Liver (tissue), 8 donors: ENCODE measurements at regions not wholly inside any gene's neighbourhood (a gene's known extent, or its start where the extent isn't known, plus 50 kb on each side); places are given as distances from the start of the nearest gene placed in this dataset.

Experiments
- DNase-seq: peaks from one replicate; pipeline ENCODE4 v3.0.0-alpha.2; 2017; ENCODE audit warnings: low spot score
- H3K27ac ChIP-seq, 2 donors: one replicate each; pipeline ENCODE4 v1.7.0; 2013; ENCODE audit warnings: inconsistent platforms in 2 of 2, low read length in 2 of 2, control low read depth in 1 of 2, low read depth in 1 of 2, mild to moderate bottlenecking in 1 of 2
- H3K27me3 ChIP-seq, 4 donors: one replicate each; pipeline versions ENCODE4 v1.6.1 to v1.7.0; 2013; ENCODE audit warnings: low read length in 3 of 4, inconsistent platforms in 1 of 4, mild to moderate bottlenecking in 1 of 4, moderate library complexity in 1 of 4; ENCODE audit not compliant: control insufficient read depth in 4 of 4, insufficient read depth in 4 of 4
- H3K36me3 ChIP-seq, 4 donors: one replicate each; pipeline versions ENCODE4 v1.6.1 to v1.7.0; 2013; ENCODE audit warnings: low read length in 3 of 4, mild to moderate bottlenecking in 3 of 4, low read depth in 1 of 4, moderate library complexity in 1 of 4; ENCODE audit not compliant: control insufficient read depth in 4 of 4, insufficient read depth in 3 of 4
- H3K4me1 ChIP-seq, 4 donors: one replicate each; pipeline versions ENCODE4 v1.6.1 to v1.7.0; 2013; ENCODE audit warnings: low read length in 3 of 4, mild to moderate bottlenecking in 3 of 4, moderate library complexity in 1 of 4; ENCODE audit not compliant: control insufficient read depth in 4 of 4, insufficient read depth in 4 of 4
- H3K4me3 ChIP-seq, 3 donors: one replicate each; pipeline versions ENCODE4 v1.6.1 to v1.7.0; 2013; ENCODE audit warnings: low read length in 3 of 3, control low read depth in 1 of 3, low read depth in 1 of 3, mild to moderate bottlenecking in 1 of 3
- H3K9ac ChIP-seq, 2 donors: one replicate each; pipeline ENCODE4 v1.7.0; 2013; ENCODE audit warnings: low read length in 2 of 2, mild to moderate bottlenecking in 2 of 2, moderate library complexity in 2 of 2, control low read depth in 1 of 2, low read depth in 1 of 2
- H3K9me3 ChIP-seq, 4 donors: one replicate each; pipeline versions ENCODE4 v1.6.1 to v1.7.0; 2013; ENCODE audit warnings: low read length in 3 of 4; ENCODE audit not compliant: control insufficient read depth in 4 of 4
- EGR1 ChIP-seq, 2 donors: IDR thresholded peaks; 2 replicates each; pipeline ENCODE4 v1.6.1; 2016 to 2018; ENCODE audit warnings: antibody characterized with exemption in 2 of 2, low read depth in 2 of 2
- FOXA1 ChIP-seq: IDR thresholded peaks from 2 replicates; pipeline ENCODE4 v1.6.1; 2016; ENCODE audit warnings: antibody characterized with exemption
- FOXA2 ChIP-seq: IDR thresholded peaks from 2 replicates; pipeline ENCODE4 v1.6.1; 2016; ENCODE audit warnings: antibody characterized with exemption
- GABPA ChIP-seq, 2 donors: IDR thresholded peaks in 1 of 2; conservative IDR thresholded peaks in 1 of 2; 2 replicates each; pipeline ENCODE4 v1.6.1; 2016; ENCODE audit warnings: antibody characterized with exemption in 2 of 2, mild to moderate bottlenecking in 1 of 2, moderate library complexity in 1 of 2
- HNF4A ChIP-seq, 2 donors: conservative IDR thresholded peaks; 2 replicates each; pipeline ENCODE4 v1.6.1; 2016; ENCODE audit warnings: antibody characterized with exemption in 2 of 2, mild to moderate bottlenecking in 2 of 2
- HNF4G ChIP-seq: IDR thresholded peaks from 2 replicates; pipeline ENCODE4 v1.6.1; 2016; ENCODE audit warnings: antibody characterized with exemption
- JUND ChIP-seq, 2 donors: IDR thresholded peaks; 2 replicates each; pipeline ENCODE4 v1.6.1; 2016; ENCODE audit warnings: antibody characterized with exemption in 2 of 2
- NR2F2 ChIP-seq: IDR thresholded peaks from 2 replicates; pipeline ENCODE4 v1.6.1; 2016; ENCODE audit warnings: antibody characterized with exemption
- RAD21 ChIP-seq, 2 donors: IDR thresholded peaks; 2 replicates each; pipeline ENCODE4 v1.6.1; 2016; ENCODE audit warnings: antibody characterized with exemption in 2 of 2, mild to moderate bottlenecking in 2 of 2
- RXRA ChIP-seq, 2 donors: IDR thresholded peaks; 2 replicates each; pipeline ENCODE4 v1.6.1; 2017 to 2018; ENCODE audit warnings: antibody characterized with exemption in 2 of 2, mild to moderate bottlenecking in 1 of 2
- SP1 ChIP-seq: IDR thresholded peaks from 2 replicates; pipeline ENCODE4 v1.6.1; 2018; ENCODE audit warnings: antibody characterized with exemption, mild to moderate bottlenecking
- TAF1 ChIP-seq: conservative IDR thresholded peaks from 2 replicates; pipeline ENCODE4 v1.6.1; 2016; ENCODE audit warnings: antibody characterized with exemption, mild to moderate bottlenecking
- YY1 ChIP-seq: IDR thresholded peaks from 2 replicates; pipeline ENCODE4 v1.6.1; 2016; ENCODE audit warnings: antibody characterized with exemption, mild to moderate bottlenecking
- WGBS: extraction: QIAGEN DNeasy Blood & Tissue Kit; methylation state at CpG from one replicate; pipeline ENCODE4 v1.1.7; 2013; 5-methylcytosine and 5-hydroxymethylcytosine counted together
- TF ChIP-seq, protein P1 (sequence below): IDR thresholded peaks from 2 replicates; pipeline ENCODE4 v1.6.1; 2016; ENCODE audit warnings: antibody characterized with exemption, mild to moderate bottlenecking
- TF ChIP-seq, protein P2 (sequence below): IDR thresholded peaks from 2 replicates; pipeline ENCODE4 v1.6.1; 2016; ENCODE audit warnings: antibody characterized with exemption
- TF ChIP-seq, protein P3 (sequence below): IDR thresholded peaks from 2 replicates; pipeline ENCODE4 v1.6.1; 2016; ENCODE audit warnings: antibody characterized with exemption
- TF ChIP-seq, protein P4 (sequence below): fragments of 150-350 bp; IDR thresholded peaks from 2 replicates; pipeline ENCODE4 v1.5.1; 2017; ENCODE audit warnings: improper control_type of control experiment, low read depth, low read length; ENCODE audit not compliant: missing input control
- TF ChIP-seq, protein P5 (sequence below): IDR thresholded peaks from 2 replicates; pipeline ENCODE4 v1.6.1; 2016; ENCODE audit warnings: antibody characterized with exemption
- donor health status: healthy.
- donor health status: healthy.
- donor health status: healthy.
- donor health status: healthy.
- donor health status: healthy.

DNA sequence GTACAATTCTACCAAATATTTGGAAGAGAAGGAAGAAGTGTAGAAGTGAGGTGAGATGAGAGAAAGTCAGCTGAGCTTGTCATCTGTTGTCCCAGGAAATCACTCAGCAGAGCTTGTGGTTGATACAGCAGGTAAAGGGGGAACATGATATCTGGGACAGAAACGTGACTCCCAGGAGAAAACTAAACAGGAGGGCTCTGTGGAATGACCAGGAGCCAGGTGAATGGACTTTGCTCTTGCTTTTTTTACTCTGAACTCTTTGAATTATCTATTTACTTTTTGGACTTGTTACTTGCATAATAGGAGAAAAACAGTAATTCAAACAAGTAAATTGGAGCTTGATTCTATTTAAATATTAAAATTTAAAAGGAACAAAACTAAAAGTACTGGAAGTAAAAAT, 555.6 kb upstream of the FRG1 start:
- DNase-seq = no peak
- Histone ChIP-seq H3K27me3 (no peaks in the 10 kb centered on the region), H3K9me3 (no peaks in the 10 kb centered on the region), H3K9ac (no peak overlapping the region), H3K4me3 (no peak overlapping the region), H3K27ac (no peak overlapping the region), H3K4me1 (peaks cover 1 to 10% (median 6%) of the 10 kb centered on the region in 4 donors), H3K36me3 (no peaks in the 10 kb centered on the region)
- peak; percentile 80 for TF ChIP-seq SP1
- TF ChIP-seq HNF4A (conservative IDR thresholded peaks at IDR 0.05) = peak; percentile 94 to 96
- TF ChIP-seq YY1 = no peak
- TF ChIP-seq FOXA1 = peak; percentile 46
- peak; percentile 36 to 74 for TF ChIP-seq RXRA (IDR thresholded peaks at IDR 0.05)
- peak; percentile 82 for TF ChIP-seq HNF4G
- TF ChIP-seq NR2F2 = no peak
- TF ChIP-seq, protein P1, sequence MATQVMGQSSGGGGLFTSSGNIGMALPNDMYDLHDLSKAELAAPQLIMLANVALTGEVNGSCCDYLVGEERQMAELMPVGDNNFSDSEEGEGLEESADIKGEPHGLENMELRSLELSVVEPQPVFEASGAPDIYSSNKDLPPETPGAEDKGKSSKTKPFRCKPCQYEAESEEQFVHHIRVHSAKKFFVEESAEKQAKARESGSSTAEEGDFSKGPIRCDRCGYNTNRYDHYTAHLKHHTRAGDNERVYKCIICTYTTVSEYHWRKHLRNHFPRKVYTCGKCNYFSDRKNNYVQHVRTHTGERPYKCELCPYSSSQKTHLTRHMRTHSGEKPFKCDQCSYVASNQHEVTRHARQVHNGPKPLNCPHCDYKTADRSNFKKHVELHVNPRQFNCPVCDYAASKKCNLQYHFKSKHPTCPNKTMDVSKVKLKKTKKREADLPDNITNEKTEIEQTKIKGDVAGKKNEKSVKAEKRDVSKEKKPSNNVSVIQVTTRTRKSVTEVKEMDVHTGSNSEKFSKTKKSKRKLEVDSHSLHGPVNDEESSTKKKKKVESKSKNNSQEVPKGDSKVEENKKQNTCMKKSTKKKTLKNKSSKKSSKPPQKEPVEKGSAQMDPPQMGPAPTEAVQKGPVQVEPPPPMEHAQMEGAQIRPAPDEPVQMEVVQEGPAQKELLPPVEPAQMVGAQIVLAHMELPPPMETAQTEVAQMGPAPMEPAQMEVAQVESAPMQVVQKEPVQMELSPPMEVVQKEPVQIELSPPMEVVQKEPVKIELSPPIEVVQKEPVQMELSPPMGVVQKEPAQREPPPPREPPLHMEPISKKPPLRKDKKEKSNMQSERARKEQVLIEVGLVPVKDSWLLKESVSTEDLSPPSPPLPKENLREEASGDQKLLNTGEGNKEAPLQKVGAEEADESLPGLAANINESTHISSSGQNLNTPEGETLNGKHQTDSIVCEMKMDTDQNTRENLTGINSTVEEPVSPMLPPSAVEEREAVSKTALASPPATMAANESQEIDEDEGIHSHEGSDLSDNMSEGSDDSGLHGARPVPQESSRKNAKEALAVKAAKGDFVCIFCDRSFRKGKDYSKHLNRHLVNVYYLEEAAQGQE = peak; percentile 31
- peak; percentile 20 to 22 for TF ChIP-seq RAD21 (IDR thresholded peaks at IDR 0.05)
- TF ChIP-seq, protein P2, sequence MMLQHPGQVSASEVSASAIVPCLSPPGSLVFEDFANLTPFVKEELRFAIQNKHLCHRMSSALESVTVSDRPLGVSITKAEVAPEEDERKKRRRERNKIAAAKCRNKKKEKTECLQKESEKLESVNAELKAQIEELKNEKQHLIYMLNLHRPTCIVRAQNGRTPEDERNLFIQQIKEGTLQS = no peak
- peak in 1 of 2 donors; percentile 12 for TF ChIP-seq EGR1 (IDR thresholded peaks at IDR 0.05; ENCODE audit: low read depth in 2 of 2)
- TF ChIP-seq, protein P3, sequence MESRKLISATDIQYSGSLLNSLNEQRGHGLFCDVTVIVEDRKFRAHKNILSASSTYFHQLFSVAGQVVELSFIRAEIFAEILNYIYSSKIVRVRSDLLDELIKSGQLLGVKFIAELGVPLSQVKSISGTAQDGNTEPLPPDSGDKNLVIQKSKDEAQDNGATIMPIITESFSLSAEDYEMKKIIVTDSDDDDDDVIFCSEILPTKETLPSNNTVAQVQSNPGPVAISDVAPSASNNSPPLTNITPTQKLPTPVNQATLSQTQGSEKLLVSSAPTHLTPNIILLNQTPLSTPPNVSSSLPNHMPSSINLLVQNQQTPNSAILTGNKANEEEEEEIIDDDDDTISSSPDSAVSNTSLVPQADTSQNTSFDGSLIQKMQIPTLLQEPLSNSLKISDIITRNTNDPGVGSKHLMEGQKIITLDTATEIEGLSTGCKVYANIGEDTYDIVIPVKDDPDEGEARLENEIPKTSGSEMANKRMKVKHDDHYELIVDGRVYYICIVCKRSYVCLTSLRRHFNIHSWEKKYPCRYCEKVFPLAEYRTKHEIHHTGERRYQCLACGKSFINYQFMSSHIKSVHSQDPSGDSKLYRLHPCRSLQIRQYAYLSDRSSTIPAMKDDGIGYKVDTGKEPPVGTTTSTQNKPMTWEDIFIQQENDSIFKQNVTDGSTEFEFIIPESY = peak; percentile 55
- TF ChIP-seq, protein P4, sequence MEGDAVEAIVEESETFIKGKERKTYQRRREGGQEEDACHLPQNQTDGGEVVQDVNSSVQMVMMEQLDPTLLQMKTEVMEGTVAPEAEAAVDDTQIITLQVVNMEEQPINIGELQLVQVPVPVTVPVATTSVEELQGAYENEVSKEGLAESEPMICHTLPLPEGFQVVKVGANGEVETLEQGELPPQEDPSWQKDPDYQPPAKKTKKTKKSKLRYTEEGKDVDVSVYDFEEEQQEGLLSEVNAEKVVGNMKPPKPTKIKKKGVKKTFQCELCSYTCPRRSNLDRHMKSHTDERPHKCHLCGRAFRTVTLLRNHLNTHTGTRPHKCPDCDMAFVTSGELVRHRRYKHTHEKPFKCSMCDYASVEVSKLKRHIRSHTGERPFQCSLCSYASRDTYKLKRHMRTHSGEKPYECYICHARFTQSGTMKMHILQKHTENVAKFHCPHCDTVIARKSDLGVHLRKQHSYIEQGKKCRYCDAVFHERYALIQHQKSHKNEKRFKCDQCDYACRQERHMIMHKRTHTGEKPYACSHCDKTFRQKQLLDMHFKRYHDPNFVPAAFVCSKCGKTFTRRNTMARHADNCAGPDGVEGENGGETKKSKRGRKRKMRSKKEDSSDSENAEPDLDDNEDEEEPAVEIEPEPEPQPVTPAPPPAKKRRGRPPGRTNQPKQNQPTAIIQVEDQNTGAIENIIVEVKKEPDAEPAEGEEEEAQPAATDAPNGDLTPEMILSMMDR = no peak
- peak; percentile 66 for TF ChIP-seq FOXA2
- TF ChIP-seq, protein P5, sequence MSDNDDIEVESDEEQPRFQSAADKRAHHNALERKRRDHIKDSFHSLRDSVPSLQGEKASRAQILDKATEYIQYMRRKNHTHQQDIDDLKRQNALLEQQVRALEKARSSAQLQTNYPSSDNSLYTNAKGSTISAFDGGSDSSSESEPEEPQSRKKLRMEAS = peak; percentile 69
- TF ChIP-seq TAF1 = no peak
- TF ChIP-seq GABPA (IDR thresholded peaks at IDR 0.05 in 1 of 2, conservative IDR thresholded peaks at IDR 0.05 in 1 of 2) = no peak
- TF ChIP-seq JUND (IDR thresholded peaks at IDR 0.05) = peak in 1 of 2 donors; percentile 58
- 9% methylated on average over 1 of the region's 1 CpG for WGBS
